Muscle layer of duodenum (tissue), 2 donors: ENCODE measurements at regions not wholly inside any gene's neighbourhood (a gene's known extent, or its start where the extent isn't known, plus 50 kb on each side); places are given as distances from the start of the nearest gene placed in this dataset.
"Not testable (repeated sequence)": the region's sequence is repeated elsewhere in the genome, so short reads cannot be mapped to it uniquely, and the experiment has no call there.

Experiments used
- H3K27ac ChIP-seq: one replicate; pipeline ENCODE4 v1.7.0; 2013; ENCODE audit warnings: mild to moderate bottlenecking, low read length
- H3K27me3 ChIP-seq: one replicate; pipeline ENCODE4 v1.7.0; 2013; ENCODE audit warnings: low read depth, mild to moderate bottlenecking, control low read depth, low read length
- H3K36me3 ChIP-seq, 2 donors: one replicate each; pipeline ENCODE4 v1.7.0; 2013; ENCODE audit warnings: low read length in 2 of 2, control low read depth in 1 of 2, mild to moderate bottlenecking in 1 of 2; ENCODE audit not compliant: insufficient read depth in 2 of 2, control insufficient read depth in 1 of 2
- H3K4me1 ChIP-seq, 2 donors: one replicate each; pipeline ENCODE4 v1.7.0; 2013; ENCODE audit warnings: low read length in 2 of 2, mild to moderate bottlenecking in 2 of 2, control low read depth in 1 of 2, moderate library complexity in 1 of 2; ENCODE audit not compliant: insufficient read depth in 2 of 2, control insufficient read depth in 1 of 2
- H3K4me3 ChIP-seq, 2 donors: one replicate each; pipeline ENCODE4 v1.7.0; 2013; ENCODE audit warnings: low read length in 2 of 2, low read depth in 1 of 2, mild to moderate bottlenecking in 1 of 2
- H3K9me3 ChIP-seq, 2 donors: one replicate each; pipeline ENCODE4 v1.7.0; 2013; ENCODE audit warnings: low read length in 2 of 2, control low read depth in 1 of 2, mild to moderate bottlenecking in 1 of 2; ENCODE audit not compliant: control insufficient read depth in 1 of 2
- donor health status: healthy.

DNA sequence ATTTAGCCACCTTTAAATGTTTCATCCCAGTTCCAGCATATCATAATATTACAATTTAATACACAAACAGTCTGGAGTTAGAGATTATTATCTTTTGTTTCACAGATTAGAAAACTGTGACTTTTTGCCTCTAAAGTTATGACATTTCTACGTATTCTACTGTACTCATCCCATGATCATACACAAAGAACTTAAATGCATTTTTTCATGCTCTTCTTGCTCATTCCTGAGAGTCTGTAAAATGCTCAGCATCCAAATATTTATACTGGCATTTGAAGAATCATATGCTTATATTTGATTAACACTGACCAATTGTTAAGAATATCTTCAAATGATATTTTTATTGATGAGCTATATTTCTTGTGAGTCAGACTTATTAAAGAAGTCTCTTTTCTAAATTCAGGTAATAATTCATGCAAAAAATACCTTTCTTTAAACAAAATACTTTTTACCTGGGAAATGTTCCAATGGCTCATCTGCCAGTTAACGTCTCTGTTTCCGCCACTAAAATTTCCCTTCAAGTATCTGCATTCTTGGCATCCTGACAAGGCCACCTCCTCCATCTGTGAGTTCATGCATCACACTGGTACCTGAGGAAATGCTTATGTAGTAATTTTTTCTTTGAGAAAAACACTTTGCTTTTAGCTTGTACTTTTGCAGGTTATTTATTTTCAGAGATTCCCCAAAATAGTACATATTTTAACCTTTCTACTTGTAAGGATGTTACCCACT lies 139.6 kb upstream of the RASA1 start:
- H3K36me3 ChIP-seq: no peaks in the 10 kb centered on the region
- H3K4me1 ChIP-seq: no peaks in the 10 kb centered on the region
- H3K4me3 ChIP-seq: no peak overlapping the region
- no peaks in the 10 kb centered on the region for H3K9me3 ChIP-seq
- no peaks in the 10 kb centered on the region for H3K27me3 ChIP-seq
- H3K27ac ChIP-seq: no peak overlapping the region

DNA sequence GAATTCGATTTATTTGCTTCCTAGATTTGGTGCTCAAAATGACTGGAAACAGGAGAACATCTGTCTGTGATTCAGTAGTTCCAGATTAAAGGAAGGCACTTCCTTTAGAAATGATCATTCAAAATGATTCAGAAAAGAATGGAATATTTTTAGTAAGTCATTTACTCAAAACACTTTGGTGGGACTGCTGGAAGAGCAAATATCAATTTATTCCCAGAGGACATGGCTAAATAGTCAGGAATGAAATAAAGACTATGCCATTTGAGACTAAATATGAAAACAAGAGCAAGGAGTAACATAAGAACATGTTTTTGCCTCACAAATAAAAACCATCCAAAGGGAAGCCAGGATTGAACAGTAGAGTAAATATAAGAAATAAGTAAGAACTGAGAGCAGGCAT lies 138.6 kb upstream of the RASA1 start:
- no peaks in the 10 kb centered on the region for H3K4me1 ChIP-seq
- H3K36me3 ChIP-seq: no peaks in the 10 kb centered on the region
- no peak overlapping the region for H3K4me3 ChIP-seq
- no peaks in the 10 kb centered on the region for H3K27me3 ChIP-seq
- H3K9me3 ChIP-seq: no peaks in the 10 kb centered on the region
- H3K27ac ChIP-seq: no peak overlapping the region

DNA sequence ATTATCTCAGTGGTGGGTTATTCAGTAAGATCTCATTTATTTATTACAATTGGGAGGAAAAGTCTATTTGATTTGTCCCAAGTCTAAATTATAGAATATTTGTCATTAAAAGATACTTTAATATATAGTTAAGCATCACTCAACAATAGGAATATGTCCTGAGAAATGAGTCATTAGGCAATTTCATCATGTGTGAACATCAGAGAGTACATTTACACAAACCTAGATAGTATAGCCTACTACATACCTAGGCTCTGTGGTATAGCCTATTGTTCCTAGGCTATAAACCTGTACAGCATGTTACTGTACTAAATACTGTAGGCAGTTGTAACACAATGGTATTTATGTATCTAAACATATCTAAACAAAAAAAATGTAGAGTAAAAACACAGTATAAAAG lies 135.0 kb upstream of the RASA1 start:
- Histone ChIP-seq H3K9me3 (no peaks in the 10 kb centered on the region), H3K27ac (no peak overlapping the region), H3K4me1 (peaks cover 0 to 9% of the 10 kb centered on the region in 2 donors), H3K36me3 (no peaks in the 10 kb centered on the region), H3K27me3 (no peaks in the 10 kb centered on the region), H3K4me3 (no peak overlapping the region)

DNA sequence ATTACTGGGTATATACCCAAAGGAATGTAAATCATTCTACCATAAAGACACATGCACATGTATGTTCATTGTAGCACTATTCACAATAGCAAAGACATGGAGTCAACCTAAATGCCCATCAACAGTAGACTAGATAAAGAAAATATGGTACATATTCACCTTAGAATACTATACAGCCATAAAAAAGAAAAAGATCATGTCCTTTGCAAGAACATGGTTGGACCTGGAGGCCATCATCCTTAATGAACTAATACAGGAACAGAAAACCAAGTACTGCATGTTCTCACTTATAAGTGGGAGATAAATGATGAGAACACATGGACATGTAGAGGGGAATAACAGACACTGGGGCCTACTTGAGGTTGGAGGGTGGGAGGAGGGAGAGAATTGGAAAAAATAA lies 133.2 kb upstream of the RASA1 start:
- not testable (repeated sequence) for H3K9me3 ChIP-seq, H3K27ac ChIP-seq, H3K4me3 ChIP-seq, H3K36me3 ChIP-seq, H3K27me3 ChIP-seq
- H3K4me1 ChIP-seq: peaks cover 0 to 19% of the 10 kb centered on the region in 2 donors

DNA sequence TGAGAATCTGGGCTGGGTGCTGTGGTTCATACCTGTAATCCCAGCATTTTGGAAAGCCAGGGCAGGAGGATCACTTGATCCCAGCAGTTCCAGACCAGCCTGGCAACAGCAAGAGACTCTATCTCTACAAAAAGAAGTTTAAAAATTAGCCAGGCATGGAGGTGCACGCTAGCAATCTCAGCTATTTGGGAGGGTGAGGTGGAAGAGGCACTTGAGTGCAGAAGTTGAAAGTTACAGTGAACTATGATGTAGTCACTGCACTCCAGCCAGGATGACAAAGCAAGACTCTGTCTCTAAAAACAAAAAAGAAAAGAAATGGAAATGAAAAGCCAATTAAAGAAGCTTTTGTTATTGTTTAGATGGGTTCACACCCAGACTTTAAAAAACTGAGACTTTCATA lies 131.6 kb upstream of the RASA1 start:
- H3K36me3 ChIP-seq: no peaks in the 10 kb centered on the region

DNA sequence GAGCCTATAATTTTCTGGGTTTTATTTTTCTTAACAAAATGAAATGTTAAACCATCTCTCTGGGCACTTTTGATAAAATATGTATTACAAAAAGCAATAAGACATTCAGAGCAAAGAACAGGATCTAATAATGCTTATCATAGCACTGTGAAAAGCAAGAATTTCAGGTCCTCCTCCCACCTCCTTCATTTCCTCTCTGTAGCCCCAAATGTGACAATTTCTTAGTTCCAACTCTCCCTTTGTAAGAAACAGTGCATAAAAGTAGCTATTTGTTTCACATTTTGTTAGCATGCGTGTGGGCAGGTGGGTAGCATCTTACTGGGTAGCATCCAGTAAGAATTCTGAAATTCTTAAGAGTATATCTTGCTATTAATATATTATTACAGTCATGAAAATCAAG lies 130.9 kb upstream of the RASA1 start:
- no peak overlapping the region for H3K27ac ChIP-seq

More for the DNA sequence above, 131.6 kb upstream of the RASA1 start:
- Histone ChIP-seq H3K4me1 (peaks cover 0 to 19% of the 10 kb centered on the region in 2 donors), H3K9me3 (no peaks in the 10 kb centered on the region), H3K27me3 (no peaks in the 10 kb centered on the region), H3K4me3 (no peak overlapping the region), H3K27ac (no peak overlapping the region)

DNA sequence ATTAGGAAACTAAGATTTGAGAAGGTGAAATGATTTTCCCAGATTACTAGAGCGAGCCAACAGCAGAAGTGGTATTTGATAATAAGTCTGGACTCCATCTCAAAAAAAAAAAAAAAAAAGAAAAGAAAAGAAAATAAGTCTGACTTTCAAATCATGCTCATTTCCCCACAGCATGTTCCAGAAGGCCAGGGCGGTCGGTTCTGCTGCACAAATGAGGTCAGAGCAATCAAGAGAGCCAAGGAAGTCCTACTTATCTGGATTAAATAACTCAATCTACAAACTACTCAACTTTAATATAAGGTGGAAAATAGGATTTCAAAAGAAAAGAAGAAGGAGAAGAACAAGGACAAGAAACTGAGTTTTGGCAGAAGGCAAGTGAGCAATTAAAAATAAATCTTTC lies 130.4 kb upstream of the RASA1 start:
- H3K4me3 ChIP-seq: no peak overlapping the region
- H3K27me3 ChIP-seq: no peaks in the 10 kb centered on the region
- H3K9me3 ChIP-seq: no peaks in the 10 kb centered on the region
- no peak overlapping the region for H3K27ac ChIP-seq
- peaks cover 0 to 19% of the 10 kb centered on the region in 2 donors for H3K4me1 ChIP-seq
- H3K36me3 ChIP-seq: no peaks in the 10 kb centered on the region

More for the DNA sequence above, 130.9 kb upstream of the RASA1 start:
- H3K36me3 ChIP-seq: no peaks in the 10 kb centered on the region
- no peak overlapping the region for H3K4me3 ChIP-seq
- no peaks in the 10 kb centered on the region for H3K27me3 ChIP-seq
- H3K4me1 ChIP-seq: peaks cover 0 to 19% of the 10 kb centered on the region in 2 donors
- no peaks in the 10 kb centered on the region for H3K9me3 ChIP-seq

DNA sequence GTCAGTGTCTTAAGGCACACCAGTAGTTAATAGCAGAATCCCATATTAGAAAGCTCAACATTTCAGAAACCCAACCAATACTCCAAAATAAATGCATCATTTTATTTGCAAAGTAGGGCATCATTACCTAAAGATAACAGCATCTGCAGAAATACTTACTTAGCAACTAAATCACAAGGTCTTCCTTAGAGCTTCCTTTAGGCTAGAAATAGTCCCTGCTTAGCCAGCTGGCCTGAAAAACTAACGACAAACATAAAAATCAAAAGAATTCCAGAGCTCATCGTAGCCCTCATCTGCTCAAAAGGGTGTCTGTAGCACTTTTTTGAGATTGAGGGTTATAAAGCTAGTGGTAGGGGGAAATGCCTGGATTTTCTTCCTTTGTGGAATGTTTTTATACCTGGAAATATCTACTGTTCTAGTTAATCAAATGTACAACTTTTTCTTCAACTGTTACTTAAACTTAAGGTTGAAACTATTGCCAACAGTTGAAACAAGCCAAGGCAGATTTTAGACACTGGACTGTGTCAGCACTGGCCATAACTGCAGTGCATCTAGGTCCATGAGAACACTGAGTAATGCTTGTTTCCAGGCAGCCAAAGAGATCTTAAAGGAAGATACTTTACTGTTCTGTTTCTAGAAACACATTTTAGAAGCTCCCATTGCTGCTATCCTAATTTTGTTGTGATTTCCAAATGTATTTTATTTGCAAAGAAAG lies 129.4 kb upstream of the RASA1 start:
- Histone ChIP-seq H3K4me3 (no peak overlapping the region), H3K27ac (no peak overlapping the region), H3K9me3 (no peaks in the 10 kb centered on the region), H3K27me3 (no peaks in the 10 kb centered on the region), H3K4me1 (peaks cover 0 to 19% of the 10 kb centered on the region in 2 donors), H3K36me3 (no peaks in the 10 kb centered on the region)

DNA sequence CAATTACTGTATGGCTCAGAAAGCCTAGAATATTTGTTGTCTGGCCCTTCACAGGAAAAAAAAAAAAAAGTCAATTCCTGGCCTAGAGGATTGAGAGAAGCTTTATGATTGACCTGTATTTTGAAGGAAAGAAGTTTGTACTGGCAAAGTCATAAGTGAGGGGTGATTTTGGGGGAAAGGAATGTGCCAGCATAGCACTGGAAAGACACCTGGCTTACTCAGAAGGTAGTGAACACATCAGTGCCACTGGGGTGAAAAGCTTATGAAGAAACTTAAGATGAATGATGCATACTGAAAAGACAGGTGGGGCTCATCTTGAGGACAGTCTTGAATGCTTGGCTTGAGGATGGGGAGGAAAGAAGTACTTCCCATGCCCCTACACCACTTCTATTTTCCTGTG lies 127.9 kb upstream of the RASA1 start:
- no peaks in the 10 kb centered on the region for H3K9me3 ChIP-seq
- no peaks in the 10 kb centered on the region for H3K36me3 ChIP-seq
- H3K27me3 ChIP-seq: no peaks in the 10 kb centered on the region
- no peak overlapping the region for H3K4me3 ChIP-seq
- H3K4me1 ChIP-seq: peaks cover 0 to 19% of the 10 kb centered on the region in 2 donors
- H3K27ac ChIP-seq: no peak overlapping the region

DNA sequence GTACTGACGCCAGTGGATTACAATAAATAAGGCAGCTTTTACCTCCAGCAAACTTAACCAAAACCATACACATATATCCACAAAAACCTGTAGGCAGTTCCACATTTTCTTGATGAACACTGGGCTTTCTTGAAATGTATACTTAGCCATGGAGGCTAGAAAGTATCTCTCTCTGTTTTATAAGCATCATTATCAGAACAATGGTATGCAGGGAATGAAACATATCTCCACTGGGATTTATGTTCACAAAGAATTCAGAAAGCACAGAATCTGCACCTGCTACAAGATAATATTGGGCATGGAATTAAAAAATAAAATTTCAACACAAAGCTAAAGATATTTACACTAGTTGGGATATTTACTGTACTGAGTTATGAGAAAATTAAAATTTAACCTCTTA lies 126.1 kb upstream of the RASA1 start:
- no peak overlapping the region for H3K27ac ChIP-seq
- no peaks in the 10 kb centered on the region for H3K9me3 ChIP-seq
- H3K4me1 ChIP-seq: peaks cover 0 to 17% of the 10 kb centered on the region in 2 donors
- no peak overlapping the region for H3K4me3 ChIP-seq
- H3K27me3 ChIP-seq: no peaks in the 10 kb centered on the region
- H3K36me3 ChIP-seq: no peaks in the 10 kb centered on the region

DNA sequence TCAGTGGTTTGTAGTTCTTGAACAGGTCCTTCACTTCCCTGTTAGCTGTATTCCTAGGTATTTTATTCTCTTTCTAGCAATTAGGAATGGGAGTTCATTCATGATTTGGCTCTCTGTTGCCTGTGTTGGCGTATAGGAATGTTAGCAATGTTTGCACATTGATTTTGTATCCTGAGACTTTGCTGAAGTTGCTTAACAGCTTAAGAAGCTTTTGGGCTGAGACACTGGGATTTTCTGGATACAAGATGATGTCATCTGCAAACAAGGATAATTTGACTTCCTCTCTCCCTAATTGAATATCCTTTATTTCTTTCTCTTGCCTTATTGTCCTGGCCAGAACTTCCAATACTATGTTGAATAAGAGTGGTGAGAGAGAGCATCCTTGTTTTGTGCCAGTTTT lies 121.8 kb upstream of the RASA1 start:
- H3K4me3 ChIP-seq, H3K9me3 ChIP-seq, H3K27ac ChIP-seq, H3K27me3 ChIP-seq, H3K4me1 ChIP-seq, H3K36me3 ChIP-seq: not testable (repeated sequence)

DNA sequence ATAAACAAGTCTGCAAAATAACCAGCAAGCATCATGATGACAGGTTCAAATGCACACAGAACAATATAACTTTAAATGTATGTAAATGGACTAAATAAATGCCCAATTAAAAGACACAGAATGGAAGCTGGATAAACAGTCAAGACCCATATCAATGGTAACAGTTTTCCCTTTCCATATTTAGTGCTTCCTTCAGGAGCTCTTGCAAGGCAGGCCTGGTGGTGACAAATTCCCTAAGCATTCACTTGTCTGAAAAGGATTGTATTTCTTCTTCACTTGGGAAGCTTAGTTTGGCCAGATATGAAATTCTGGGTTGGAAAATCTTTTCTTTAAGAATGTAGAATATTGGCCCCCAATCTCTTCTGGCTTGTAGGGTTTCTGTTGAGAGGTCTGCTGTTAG lies 120.2 kb upstream of the RASA1 start:
- H3K27me3 ChIP-seq: no peaks in the 10 kb centered on the region
- H3K9me3 ChIP-seq: no peaks in the 10 kb centered on the region
- H3K4me3 ChIP-seq: no peak overlapping the region
- no peak overlapping the region for H3K27ac ChIP-seq
- H3K36me3 ChIP-seq: no peaks in the 10 kb centered on the region
- no peaks in the 10 kb centered on the region for H3K4me1 ChIP-seq
